Fibroblast of pulmonary artery (primary cell): ENCODE measurements at regions not wholly inside any gene's neighbourhood (a gene's known extent, or its start where the extent isn't known, plus 50 kb on each side); places are given as distances from the start of the nearest gene placed in this dataset.

ENCODE experiments used
- DNase-seq: peaks from one replicate; pipeline ENCODE4 v3.0.0-alpha.2; 2010; ENCODE audit warnings: low read depth
- H3K4me3 ChIP-seq: replicated peaks from 2 replicates; pipeline ENCODE4 v1.5.1; 2011; ENCODE audit warnings: low read depth, mild to moderate bottlenecking, control low read depth, low read length, moderate library complexity
- TF ChIP-seq, protein P1 (sequence below): IDR thresholded peaks from 2 replicates; pipeline ENCODE4 v1.5.1; 2011; ENCODE audit warnings: mild to moderate bottlenecking, control low read depth, low read length, inconsistent platforms; ENCODE audit errors: missing control alignments

- no peak overlapping the region for H3K4me3 ChIP-seq
- TF ChIP-seq, protein P1, sequence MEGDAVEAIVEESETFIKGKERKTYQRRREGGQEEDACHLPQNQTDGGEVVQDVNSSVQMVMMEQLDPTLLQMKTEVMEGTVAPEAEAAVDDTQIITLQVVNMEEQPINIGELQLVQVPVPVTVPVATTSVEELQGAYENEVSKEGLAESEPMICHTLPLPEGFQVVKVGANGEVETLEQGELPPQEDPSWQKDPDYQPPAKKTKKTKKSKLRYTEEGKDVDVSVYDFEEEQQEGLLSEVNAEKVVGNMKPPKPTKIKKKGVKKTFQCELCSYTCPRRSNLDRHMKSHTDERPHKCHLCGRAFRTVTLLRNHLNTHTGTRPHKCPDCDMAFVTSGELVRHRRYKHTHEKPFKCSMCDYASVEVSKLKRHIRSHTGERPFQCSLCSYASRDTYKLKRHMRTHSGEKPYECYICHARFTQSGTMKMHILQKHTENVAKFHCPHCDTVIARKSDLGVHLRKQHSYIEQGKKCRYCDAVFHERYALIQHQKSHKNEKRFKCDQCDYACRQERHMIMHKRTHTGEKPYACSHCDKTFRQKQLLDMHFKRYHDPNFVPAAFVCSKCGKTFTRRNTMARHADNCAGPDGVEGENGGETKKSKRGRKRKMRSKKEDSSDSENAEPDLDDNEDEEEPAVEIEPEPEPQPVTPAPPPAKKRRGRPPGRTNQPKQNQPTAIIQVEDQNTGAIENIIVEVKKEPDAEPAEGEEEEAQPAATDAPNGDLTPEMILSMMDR, result no peak
- no peak for DNase-seq
Measured at GRCh38 chr1:81071072-81071858, 729.5 kb upstream of the ADGRL2 start.

GRCh38 chr1:81069856-81070255 is 730.9 kb upstream of the ADGRL2 start:
- H3K4me3 ChIP-seq, result no peak overlapping the region
- TF ChIP-seq, protein P1, result no peak
- no peak for DNase-seq

GRCh38 chr1:81068726-81069125 is 732.0 kb upstream of the ADGRL2 start:
- TF ChIP-seq, protein P1, result no peak
- DNase-seq, result no peak
- no peak overlapping the region for H3K4me3 ChIP-seq

- TF ChIP-seq, protein P1, result no peak
- H3K4me3 ChIP-seq, result no peak overlapping the region
- DNase-seq, result no peak
Measured at GRCh38 chr1:81053826-81054225, 746.9 kb upstream of the ADGRL2 start.

GRCh38 chr1:81052162-81052561 is 748.6 kb upstream of the ADGRL2 start:
- DNase-seq, result no peak
- TF ChIP-seq, protein P1, result no peak

GRCh38 chr1:81050390-81050789 is 750.3 kb upstream of the ADGRL2 start:
- no peak for DNase-seq
- TF ChIP-seq, protein P1, result no peak
- H3K4me3 ChIP-seq, result no peak overlapping the region

More at GRCh38 chr1:81052162-81052561, 748.6 kb upstream of the ADGRL2 start:
- H3K4me3 ChIP-seq, result no peak overlapping the region

GRCh38 chr1:81044708-81045107 is 756.0 kb upstream of the ADGRL2 start:
- TF ChIP-seq, protein P1, result no peak
- H3K4me3 ChIP-seq, result no peak overlapping the region
- DNase-seq, result peak; percentile 46
